GM19395 (cell line): ENCODE measurements at regions not wholly inside any gene's neighbourhood (a gene's known extent, or its start where the extent isn't known, plus 50 kb on each side); places are given as distances from the start of the nearest gene placed in this dataset.

Experiments used
- ATAC-seq: cut with Tn5 transposase; IDR thresholded peaks from one replicate; pipeline ENCODE4 v1.9.1; 2021; ENCODE audit warnings: mild to moderate bottlenecking, moderate library complexity; ENCODE audit not compliant: unreplicated experiment

GRCh38 chr5:93279296-93279963, 301.6 kb downstream of the NR2F1-AS1 start:
- no peak for ATAC-seq

- ATAC-seq = no peak
Observed at GRCh38 chr5:93278896-93279295, 302.1 kb downstream of the NR2F1-AS1 start.

- ATAC-seq = no peak
Observed at GRCh38 chr5:93277051-93277450, 304.0 kb downstream of the NR2F1-AS1 start.

- no peak for ATAC-seq
Observed at GRCh38 chr5:93275376-93275775, 305.6 kb downstream of the NR2F1-AS1 start.

- ATAC-seq = no peak
Observed at GRCh38 chr5:93274291-93274690, 306.7 kb downstream of the NR2F1-AS1 start.

- ATAC-seq = no peak
Observed at GRCh38 chr5:93273176-93273575, 307.8 kb downstream of the NR2F1-AS1 start.

GRCh38 chr5:93272108-93272507, 308.9 kb downstream of the NR2F1-AS1 start:
- no peak for ATAC-seq

GRCh38 chr5:93267736-93268135, 313.3 kb downstream of the NR2F1-AS1 start:
- ATAC-seq = no peak

GRCh38 chr5:93267276-93267675, 313.7 kb downstream of the NR2F1-AS1 start:
- ATAC-seq = no peak

- no peak for ATAC-seq
Observed at GRCh38 chr5:93257616-93258015, 323.4 kb downstream of the NR2F1-AS1 start.

- ATAC-seq = no peak
Observed at GRCh38 chr5:93255796-93256195, 325.2 kb downstream of the NR2F1-AS1 start.

- ATAC-seq = no peak
Observed at GRCh38 chr5:93252165-93252564, 328.9 kb downstream of the NR2F1-AS1 start.

GRCh38 chr5:93251347-93251746, 329.7 kb downstream of the NR2F1-AS1 start:
- no peak for ATAC-seq

GRCh38 chr5:93250424-93250823, 330.6 kb downstream of the NR2F1-AS1 start:
- ATAC-seq = no peak

GRCh38 chr5:93249651-93250289, 331.2 kb downstream of the NR2F1-AS1 start:
- ATAC-seq = no peak

GRCh38 chr5:93247105-93247504, 333.9 kb downstream of the NR2F1-AS1 start:
- ATAC-seq = no peak

- ATAC-seq = no peak
Observed at GRCh38 chr5:93246090-93246855, 334.7 kb downstream of the NR2F1-AS1 start.

GRCh38 chr5:93245226-93245625, 335.8 kb downstream of the NR2F1-AS1 start:
- no peak for ATAC-seq

- ATAC-seq = no peak
Observed at GRCh38 chr5:93243481-93243880, 337.5 kb downstream of the NR2F1-AS1 start.

- ATAC-seq = peak; percentile 68
Observed at GRCh38 chr5:93240228-93240834, 340.7 kb downstream of the NR2F1-AS1 start.

- no peak for ATAC-seq
Observed at GRCh38 chr5:93236807-93237421, 344.1 kb downstream of the NR2F1-AS1 start.
